Skeletal muscle satellite cell (primary cell): ENCODE measurements at regions not wholly inside any gene's neighbourhood (a gene's known extent, or its start where the extent isn't known, plus 50 kb on each side); places are given as distances from the start of the nearest gene placed in this dataset.
"Not testable (repeated sequence)": the region's sequence is repeated elsewhere in the genome, so short reads cannot be mapped to it uniquely, and the experiment has no call there.

Source experiments
- H3K27me3 ChIP-seq: 2 replicates; pipeline ENCODE4 v1.7.0; 2013; ENCODE audit warnings: low read length; ENCODE audit not compliant: control insufficient read depth, insufficient read depth
- H3K36me3 ChIP-seq: 2 replicates; pipeline ENCODE4 v1.7.0; 2013; ENCODE audit warnings: mild to moderate bottlenecking, control low read depth, low read length; ENCODE audit not compliant: insufficient read depth
- H3K4me1 ChIP-seq: 2 replicates; pipeline ENCODE4 v1.7.0; 2013; ENCODE audit warnings: low read length; ENCODE audit not compliant: control insufficient read depth, insufficient read depth
- H3K4me2 ChIP-seq: 2 replicates; pipeline ENCODE4 v1.7.0; 2013; ENCODE audit warnings: mild to moderate bottlenecking, low read length
- H3K4me3 ChIP-seq: 2 replicates; pipeline ENCODE4 v1.7.0; 2013; ENCODE audit warnings: low read length
- H3K9ac ChIP-seq: 2 replicates; pipeline ENCODE4 v1.7.0; 2013; ENCODE audit warnings: mild to moderate bottlenecking, low read depth, low read length, moderate library complexity
- H3K9me3 ChIP-seq: replicated peaks from 2 replicates; pipeline ENCODE4 v1.7.0; 2013; ENCODE audit warnings: mild to moderate bottlenecking, control low read depth, low read length

GRCh38 chr19:37303591-37304171 lies 67.2 kb upstream of the ZNF527 start:
- Histone ChIP-seq H3K4me3 (peak overlapping the region; percentile 74), H3K4me2 (peak overlapping the region; percentile 82), H3K9me3 (peaks cover 14% of the 10 kb centered on the region), H3K9ac (peak overlapping the region; percentile 62), H3K4me1 (no peaks in the 10 kb centered on the region), H3K36me3 (no peaks in the 10 kb centered on the region), H3K27me3 (no peaks in the 10 kb centered on the region)

DNA sequence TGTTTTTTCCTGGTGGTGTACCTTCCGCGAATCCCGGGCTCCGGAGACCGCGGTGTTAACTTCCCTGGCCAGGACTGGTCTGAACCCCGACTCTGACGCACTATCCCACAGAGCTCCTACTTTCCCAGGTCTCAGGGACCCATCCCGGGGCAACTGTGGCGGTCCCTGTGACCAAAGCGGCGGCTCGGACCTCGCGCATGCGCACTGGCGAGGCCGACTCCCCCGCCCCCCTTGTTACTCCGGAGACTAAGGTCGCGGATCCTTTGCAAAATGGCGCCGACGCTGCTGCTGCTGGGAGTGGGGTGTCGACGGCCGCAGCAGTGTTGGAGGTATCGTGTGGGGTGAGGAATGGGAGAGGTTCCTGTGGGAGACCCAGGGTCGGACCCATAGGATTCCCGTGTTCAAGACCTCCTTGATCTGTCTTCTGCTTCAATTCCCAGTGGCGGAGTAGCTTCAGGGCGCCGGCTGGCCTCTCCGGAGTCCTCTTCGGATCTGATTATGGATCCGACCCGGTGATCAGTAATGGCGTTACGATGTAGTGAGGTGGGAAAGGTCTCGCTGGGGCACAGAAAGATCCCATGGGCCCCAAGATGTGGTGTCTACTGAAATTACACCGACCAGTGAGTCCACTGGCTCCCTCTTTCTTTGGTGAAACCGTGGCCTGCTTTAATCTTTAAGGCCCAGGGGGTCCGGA lies 66.6 kb upstream of the ZNF527 start:
- peaks cover 14% of the 10 kb centered on the region for H3K9me3 ChIP-seq
- no peaks in the 10 kb centered on the region for H3K36me3 ChIP-seq
- peak overlapping the region; percentile 62 for H3K9ac ChIP-seq
- peak overlapping the region; percentile 74 for H3K4me3 ChIP-seq
- H3K27me3 ChIP-seq: no peaks in the 10 kb centered on the region
- peak overlapping the region; percentile 82 for H3K4me2 ChIP-seq
- H3K4me1 ChIP-seq: no peaks in the 10 kb centered on the region

DNA sequence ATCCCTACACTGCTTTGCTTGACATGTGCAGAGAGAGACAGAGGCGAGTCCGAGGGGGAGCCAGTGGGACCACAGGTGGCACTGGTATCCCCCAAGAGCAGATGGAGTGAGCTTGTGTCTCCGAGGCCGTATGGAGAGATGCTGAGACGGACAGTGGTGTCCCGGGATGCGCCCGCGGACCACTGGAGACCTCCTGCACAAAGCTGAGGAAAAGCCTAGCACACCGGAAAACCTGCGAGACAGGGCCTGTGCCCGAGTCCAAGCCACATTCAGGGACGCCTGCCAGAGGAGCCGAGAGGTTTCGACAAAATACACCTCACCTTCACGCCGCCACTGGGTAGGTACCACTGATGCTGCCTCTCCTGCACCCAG lies 66.0 kb upstream of the ZNF527 start:
- Histone ChIP-seq H3K4me2 (no peak overlapping the region), H3K9me3 (peaks cover 14% of the 10 kb centered on the region), H3K9ac (no peak overlapping the region), H3K4me3 (no peak overlapping the region), H3K36me3 (no peaks in the 10 kb centered on the region), H3K4me1 (no peaks in the 10 kb centered on the region), H3K27me3 (no peaks in the 10 kb centered on the region)

GRCh38 chr19:37306383-37306963 lies 64.4 kb upstream of the ZNF527 start:
- H3K9ac ChIP-seq: no peak overlapping the region
- no peak overlapping the region for H3K4me2 ChIP-seq
- no peaks in the 10 kb centered on the region for H3K27me3 ChIP-seq
- H3K36me3 ChIP-seq: no peaks in the 10 kb centered on the region
- H3K4me3 ChIP-seq: no peak overlapping the region
- no peaks in the 10 kb centered on the region for H3K4me1 ChIP-seq
- H3K9me3 ChIP-seq: peaks cover 14% of the 10 kb centered on the region

DNA sequence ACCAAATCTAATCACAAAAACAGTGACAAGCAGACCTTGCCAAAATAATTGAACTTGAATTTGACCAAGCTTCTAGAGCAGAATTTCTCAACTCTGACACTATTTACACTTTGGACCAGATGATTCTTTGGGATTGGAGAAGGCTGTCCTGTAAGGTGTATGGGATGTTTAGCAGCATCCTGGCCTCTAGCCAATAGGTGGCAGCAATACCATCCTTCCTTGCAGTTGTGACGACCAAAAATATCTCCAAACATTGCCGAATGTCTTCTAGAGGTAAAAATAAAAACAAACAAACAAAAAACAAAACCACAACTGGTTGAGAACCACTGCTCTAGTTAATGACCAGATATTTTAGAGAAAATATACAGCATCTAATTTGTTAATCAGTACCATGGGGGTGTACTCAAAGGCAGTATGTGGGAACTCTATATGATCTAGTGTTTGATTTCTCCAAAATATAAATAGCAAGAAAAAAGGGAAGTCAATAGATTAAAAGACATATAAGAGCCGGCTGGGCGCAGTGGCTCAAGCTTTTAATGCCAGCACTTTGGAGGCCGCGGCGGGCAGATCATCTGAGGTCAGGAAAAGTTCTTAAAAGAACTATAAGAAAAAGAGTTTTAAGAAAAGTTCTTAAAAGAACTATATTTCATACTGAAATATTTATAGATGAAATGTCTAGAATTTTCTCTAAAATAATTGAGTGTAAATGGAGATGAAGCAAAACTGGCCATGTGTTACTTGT lies 60.9 kb upstream of the ZNF527 start:
- no peaks in the 10 kb centered on the region for H3K9me3 ChIP-seq
- H3K4me2 ChIP-seq: no peak overlapping the region
- no peaks in the 10 kb centered on the region for H3K4me1 ChIP-seq
- H3K27me3 ChIP-seq: no peaks in the 10 kb centered on the region
- H3K36me3 ChIP-seq: no peaks in the 10 kb centered on the region
- no peak overlapping the region for H3K9ac ChIP-seq
- no peak overlapping the region for H3K4me3 ChIP-seq

DNA sequence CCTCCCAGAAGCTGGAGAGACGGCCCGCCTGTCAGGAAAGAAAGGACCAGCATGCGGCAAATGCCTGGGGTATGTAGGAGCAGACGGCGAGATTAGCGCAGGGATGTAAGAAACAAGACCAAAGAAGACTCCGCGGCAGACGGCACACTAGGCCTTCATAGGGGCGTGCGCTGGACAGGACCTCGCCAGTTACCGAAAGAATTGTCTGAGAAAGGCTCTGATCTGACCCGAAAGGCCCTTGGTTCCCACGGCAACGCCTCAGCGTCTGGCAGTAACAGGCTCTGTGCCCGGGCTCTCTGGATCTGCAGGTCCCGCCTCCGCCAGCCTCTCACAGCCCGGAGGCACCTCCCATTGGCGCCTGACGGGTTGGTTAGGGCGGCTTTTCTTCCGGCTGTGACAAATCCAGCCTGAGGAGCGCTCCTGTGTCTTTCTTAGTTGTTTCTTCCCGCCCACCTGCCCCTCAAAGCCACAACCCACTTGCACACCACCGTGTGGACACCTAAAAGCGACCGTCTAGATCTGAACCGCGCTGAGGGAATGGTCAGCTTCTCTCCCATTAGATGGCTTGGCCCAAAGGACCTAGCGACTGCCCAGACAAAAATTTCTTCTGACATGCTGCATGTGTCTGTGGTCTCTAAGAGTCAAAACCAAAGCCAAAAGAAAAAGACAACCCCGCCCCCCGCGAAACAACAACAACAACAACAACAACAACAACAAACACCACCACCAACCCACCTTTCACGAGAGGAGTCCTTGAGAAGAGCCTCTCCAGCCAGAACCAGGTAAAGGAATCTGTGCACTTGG lies 58.2 kb upstream of the ZNF527 start:
- peak overlapping the region; percentile 79 for H3K4me2 ChIP-seq
- H3K9me3 ChIP-seq, H3K9ac ChIP-seq, H3K27me3 ChIP-seq, H3K36me3 ChIP-seq, H3K4me1 ChIP-seq: not testable (repeated sequence)
- peak overlapping the region; percentile 65 for H3K4me3 ChIP-seq

DNA sequence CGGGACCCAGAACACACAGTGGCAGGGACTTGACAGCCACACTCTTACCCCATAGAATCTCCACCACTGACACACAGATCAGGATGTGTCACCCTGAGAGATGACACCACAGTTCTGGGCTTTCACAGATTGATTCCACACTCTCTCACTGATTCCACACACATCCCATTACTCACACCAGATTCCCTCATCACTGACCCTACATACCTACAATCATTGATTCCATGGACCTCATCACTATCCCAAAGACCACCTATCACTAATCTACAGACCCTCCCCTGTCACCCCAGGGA lies 57.6 kb upstream of the ZNF527 start:
- no peaks in the 10 kb centered on the region for H3K4me1 ChIP-seq
- no peak overlapping the region for H3K9ac ChIP-seq
- no peaks in the 10 kb centered on the region for H3K27me3 ChIP-seq
- peak overlapping the region; percentile 79 for H3K4me2 ChIP-seq
- H3K36me3 ChIP-seq: no peaks in the 10 kb centered on the region
- no peak overlapping the region for H3K4me3 ChIP-seq
- H3K9me3 ChIP-seq: no peaks in the 10 kb centered on the region

- H3K27me3 ChIP-seq: no peaks in the 10 kb centered on the region
- H3K9me3 ChIP-seq: no peaks in the 10 kb centered on the region
- peak overlapping the region; percentile 86 for H3K9ac ChIP-seq
- H3K4me1 ChIP-seq: no peaks in the 10 kb centered on the region
- H3K4me2 ChIP-seq: peak overlapping the region; percentile 81
- H3K36me3 ChIP-seq: peaks cover 10% of the 10 kb centered on the region
- H3K4me3 ChIP-seq: peak overlapping the region; percentile 90
Measured at GRCh38 chr19:37317403-37318209, 53.3 kb upstream of the ZNF527 start.

- H3K36me3 ChIP-seq: peaks cover 24% of the 10 kb centered on the region
- not testable (repeated sequence) for H3K9me3 ChIP-seq, H3K4me3 ChIP-seq, H3K27me3 ChIP-seq, H3K4me1 ChIP-seq, H3K9ac ChIP-seq, H3K4me2 ChIP-seq
Measured at GRCh38 chr19:37320988-37321387, 49.9 kb upstream of the ZNF527 start.
